ENCODE measurements at regions not wholly inside any gene's neighbourhood (a gene's known extent, or its start where the extent isn't known, plus 50 kb on each side); places are given as distances from the start of the nearest gene placed in this dataset.
"Not testable (repeated sequence)": the region's sequence is repeated elsewhere in the genome, so short reads cannot be mapped to it uniquely, and the experiment has no call there.

DNA sequence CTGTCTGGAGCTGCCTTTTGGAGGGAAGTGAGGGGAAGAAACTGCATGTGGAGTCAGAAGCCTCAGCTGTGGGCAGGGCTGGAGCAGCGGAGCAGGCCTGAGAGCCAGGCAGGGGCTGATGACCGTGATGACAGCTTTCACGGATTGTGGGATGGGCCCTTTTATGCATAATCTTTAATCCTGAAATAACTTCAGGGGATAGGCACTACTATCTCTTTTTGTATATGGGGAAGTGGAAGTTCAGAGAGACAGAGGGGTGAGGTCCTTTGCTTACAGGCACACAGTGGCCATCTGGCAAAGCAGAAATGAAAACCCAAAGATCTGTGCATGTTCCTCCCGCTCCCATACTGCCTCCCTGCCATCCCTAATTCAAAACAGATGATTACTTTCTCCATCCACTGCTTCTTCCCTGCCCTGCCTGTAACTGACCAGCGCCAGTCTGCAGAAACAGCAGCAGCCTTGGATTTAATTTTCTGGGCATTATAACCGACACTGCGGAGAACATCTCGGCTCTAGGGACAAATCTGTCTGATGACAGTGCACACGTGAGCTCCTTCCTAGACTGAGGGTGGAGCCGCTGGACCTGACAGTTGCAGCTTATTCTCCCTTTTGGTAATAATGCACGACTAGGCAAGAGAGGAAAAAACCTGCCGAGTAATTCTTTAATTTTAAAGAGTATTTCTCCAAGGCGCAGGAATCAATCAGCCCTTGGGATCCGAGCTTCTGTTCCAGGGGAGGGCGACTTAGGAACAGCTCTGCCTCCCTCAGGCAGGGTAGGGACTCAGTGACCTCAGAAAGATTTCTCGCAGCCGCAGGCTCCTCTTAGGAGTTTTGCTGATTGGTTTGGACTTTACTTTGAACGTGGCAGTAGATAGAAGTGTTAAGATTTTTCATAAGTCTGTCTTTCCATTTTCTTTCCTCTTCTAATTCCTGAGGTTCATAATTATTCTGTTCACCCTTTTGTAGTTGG is 95.4 kb downstream of the UTP18 start:
- TF ChIP-seq, protein P1, sequence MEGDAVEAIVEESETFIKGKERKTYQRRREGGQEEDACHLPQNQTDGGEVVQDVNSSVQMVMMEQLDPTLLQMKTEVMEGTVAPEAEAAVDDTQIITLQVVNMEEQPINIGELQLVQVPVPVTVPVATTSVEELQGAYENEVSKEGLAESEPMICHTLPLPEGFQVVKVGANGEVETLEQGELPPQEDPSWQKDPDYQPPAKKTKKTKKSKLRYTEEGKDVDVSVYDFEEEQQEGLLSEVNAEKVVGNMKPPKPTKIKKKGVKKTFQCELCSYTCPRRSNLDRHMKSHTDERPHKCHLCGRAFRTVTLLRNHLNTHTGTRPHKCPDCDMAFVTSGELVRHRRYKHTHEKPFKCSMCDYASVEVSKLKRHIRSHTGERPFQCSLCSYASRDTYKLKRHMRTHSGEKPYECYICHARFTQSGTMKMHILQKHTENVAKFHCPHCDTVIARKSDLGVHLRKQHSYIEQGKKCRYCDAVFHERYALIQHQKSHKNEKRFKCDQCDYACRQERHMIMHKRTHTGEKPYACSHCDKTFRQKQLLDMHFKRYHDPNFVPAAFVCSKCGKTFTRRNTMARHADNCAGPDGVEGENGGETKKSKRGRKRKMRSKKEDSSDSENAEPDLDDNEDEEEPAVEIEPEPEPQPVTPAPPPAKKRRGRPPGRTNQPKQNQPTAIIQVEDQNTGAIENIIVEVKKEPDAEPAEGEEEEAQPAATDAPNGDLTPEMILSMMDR (IDR thresholded peaks at IDR 0.05; ENCODE audit: insufficient read depth, low read length): no peak
- no peak overlapping the region for H3K4me3 ChIP-seq (ENCODE audit: low read depth, low read length)
- peak; percentile 30 for DNase-seq (ENCODE audit: low read depth)

- no peak for DNase-seq (ENCODE audit: low read depth)
- H3K4me3 ChIP-seq (ENCODE audit: low read depth, low read length): no peak overlapping the region
- TF ChIP-seq, protein P1 (IDR thresholded peaks at IDR 0.05; ENCODE audit: insufficient read depth, low read length): no peak
These were observed 98.7 kb downstream of the UTP18 start for GRCh38 chr17:51359055-51359454.

DNA sequence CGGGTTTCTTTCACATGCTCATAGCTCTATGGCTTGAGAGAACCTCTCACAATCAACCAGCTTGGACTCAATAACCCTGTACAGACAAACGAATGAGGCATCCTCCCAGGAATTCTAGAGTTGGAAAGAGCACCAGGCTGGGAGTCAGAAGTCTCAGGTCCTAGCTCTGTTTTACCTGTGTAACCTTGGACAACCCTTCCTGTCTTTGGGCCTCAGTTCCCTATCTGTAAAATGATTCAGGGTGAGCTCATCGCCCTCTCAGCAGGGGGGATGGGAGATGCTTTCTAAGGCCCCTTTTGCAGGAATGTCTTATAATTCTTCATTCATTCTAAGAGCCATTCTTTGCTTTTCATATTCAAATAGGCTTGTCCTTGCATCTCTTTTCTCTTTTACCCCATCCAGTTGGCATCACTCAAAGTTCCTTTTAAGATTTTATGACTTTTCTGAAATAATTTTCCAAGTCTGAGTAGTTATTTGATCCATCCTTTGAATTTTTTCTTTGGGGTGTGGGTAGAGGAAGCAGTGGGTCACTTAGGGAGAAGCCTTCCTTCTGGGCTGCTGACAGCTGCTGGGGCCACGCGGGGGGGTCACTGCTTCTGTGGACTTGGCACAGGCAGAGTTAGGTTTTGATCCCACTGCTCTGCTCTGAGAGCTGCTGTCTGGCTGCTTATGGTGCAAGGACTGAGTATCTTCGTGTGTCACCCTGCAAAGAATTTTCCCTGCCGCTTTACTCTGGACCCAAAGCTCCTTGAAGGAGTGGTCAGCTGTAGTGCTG is 102.7 kb downstream of the UTP18 start:
- TF ChIP-seq, protein P1 (IDR thresholded peaks at IDR 0.05; ENCODE audit: insufficient read depth, low read length): no peak
- H3K4me3 ChIP-seq (ENCODE audit: low read depth, low read length): no peak overlapping the region

DNA sequence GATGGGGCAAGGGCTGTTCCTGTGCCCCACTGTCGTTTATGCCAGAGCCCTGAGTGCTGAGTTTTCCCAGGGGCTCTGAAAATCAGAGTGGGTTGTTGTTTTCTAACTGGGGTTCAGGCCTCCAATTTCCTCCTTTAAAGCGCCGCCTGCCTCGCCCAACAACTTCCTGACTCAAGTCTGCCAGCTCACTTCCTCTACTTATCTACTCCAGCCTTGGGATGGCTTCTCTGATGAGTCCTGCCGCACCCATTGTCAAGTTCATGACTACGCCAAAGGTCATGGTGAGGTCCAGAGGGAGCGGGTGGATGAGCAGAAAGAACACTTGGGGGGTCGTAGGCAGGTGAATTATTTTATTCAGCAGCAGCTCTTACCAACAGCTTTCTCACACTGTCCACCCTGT is 104.7 kb downstream of the UTP18 start:
- no peak overlapping the region for H3K4me3 ChIP-seq (ENCODE audit: low read depth, low read length)
- TF ChIP-seq, protein P1 (IDR thresholded peaks at IDR 0.05; ENCODE audit: insufficient read depth, low read length): no peak
- DNase-seq (ENCODE audit: low read depth): no peak

More for the DNA sequence above, 102.7 kb downstream of the UTP18 start:
- no peak for DNase-seq (ENCODE audit: low read depth)

- H3K4me3 ChIP-seq (ENCODE audit: low read depth, low read length): no peak overlapping the region
- no peak for DNase-seq (ENCODE audit: low read depth)
- TF ChIP-seq, protein P1 (IDR thresholded peaks at IDR 0.05; ENCODE audit: insufficient read depth, low read length): no peak
These were observed 106.5 kb downstream of the UTP18 start for GRCh38 chr17:51366866-51367265.

DNA sequence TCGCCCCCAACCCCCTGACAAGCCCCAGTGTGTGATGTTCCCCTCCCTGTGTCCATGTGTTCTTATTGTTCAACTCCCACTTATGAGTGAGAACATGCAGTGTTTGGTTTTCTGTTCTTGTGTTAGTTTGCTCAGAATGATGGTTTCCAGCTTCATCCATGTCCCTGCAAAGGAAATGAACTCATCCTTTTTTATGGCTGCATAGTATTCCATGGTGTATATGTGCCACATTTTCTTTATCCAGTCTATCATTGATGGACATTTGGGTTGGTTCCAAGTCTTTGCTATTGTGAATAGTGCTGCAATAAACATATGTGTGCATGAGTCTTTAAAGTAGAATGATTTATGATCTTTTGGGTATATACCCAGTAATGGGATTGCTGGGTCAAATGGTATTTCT is 107.5 kb downstream of the UTP18 start:
- H3K4me3 ChIP-seq (ENCODE audit: low read depth, low read length); DNase-seq (ENCODE audit: low read depth): not testable (repeated sequence)

DNA sequence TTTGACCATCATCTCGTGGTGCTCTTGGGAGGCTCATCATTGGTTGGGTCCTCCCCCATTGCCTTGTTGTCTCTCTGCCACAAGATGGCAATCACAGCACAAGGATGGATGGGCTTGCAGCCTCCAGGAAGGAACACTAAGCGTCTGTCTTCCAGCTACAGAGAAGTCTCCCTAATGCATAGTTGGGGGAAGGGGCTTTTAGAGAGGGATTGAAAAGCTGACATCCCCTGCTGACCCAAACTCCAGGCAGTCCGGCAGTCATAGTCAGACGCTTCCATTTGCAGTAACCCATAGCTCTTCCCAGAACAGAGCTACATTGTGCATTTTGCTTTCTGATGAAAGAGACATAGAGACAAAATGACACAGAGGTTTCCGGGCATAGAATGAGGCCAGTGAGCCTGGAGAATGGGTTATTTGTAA is 111.4 kb downstream of the UTP18 start:
- TF ChIP-seq, protein P1 (IDR thresholded peaks at IDR 0.05; ENCODE audit: insufficient read depth, low read length): peak; percentile 43
- no peak overlapping the region for H3K4me3 ChIP-seq (ENCODE audit: low read depth, low read length)
- DNase-seq (ENCODE audit: low read depth): peak; percentile 27
